DOHH2 (cell line): ENCODE measurements at regions not wholly inside any gene's neighbourhood (a gene's known extent, or its start where the extent isn't known, plus 50 kb on each side); places are given as distances from the start of the nearest gene placed in this dataset.

Experiments
- H3F3A ChIP-seq: fragments of 200-600 bp; sonication (generic), shearing (Covaris generic); 2 replicates; pipeline ENCODE4 v1.6.0; 2016; ENCODE audit warnings: antibody characterized with exemption, mild to moderate bottlenecking; ENCODE audit not compliant: control insufficient read depth, insufficient read depth
- H3K27ac ChIP-seq: fragments of 200-600 bp; sonication (generic); 2 replicates; pipeline ENCODE4 v1.5.1; 2014; ENCODE audit warnings: low read depth, mild to moderate bottlenecking, low read length, moderate library complexity
- H3K27me3 ChIP-seq: fragments of 200-600 bp; sonication (generic); 2 replicates; pipeline ENCODE4 v1.6.1; 2014; ENCODE audit warnings: mild to moderate bottlenecking, low read length, mixed read lengths; ENCODE audit not compliant: control insufficient read depth
- H3K36me3 ChIP-seq: fragments of 200-600 bp; sonication (generic); 2 replicates; pipeline ENCODE4 v1.6.1; 2014; ENCODE audit warnings: mild to moderate bottlenecking, low read length, moderate library complexity, mixed read lengths; ENCODE audit not compliant: control insufficient read depth
- H3K4me1 ChIP-seq: fragments of 200-600 bp; sonication (generic); 2 replicates; pipeline ENCODE4 v1.6.1; 2014; ENCODE audit warnings: mild to moderate bottlenecking, low read length, mixed read lengths; ENCODE audit not compliant: control insufficient read depth
- H3K4me2 ChIP-seq: fragments of 200-600 bp; sonication (generic); 2 replicates; pipeline ENCODE4 v1.6.0; 2014; ENCODE audit warnings: mild to moderate bottlenecking, low read length, moderate library complexity
- H3K4me3 ChIP-seq: fragments of 200-600 bp; sonication (generic); 2 replicates; pipeline ENCODE4 v1.5.1; 2014; ENCODE audit warnings: mild to moderate bottlenecking, low read length, mixed read lengths
- H3K79me2 ChIP-seq: fragments of 200-600 bp; sonication (generic); 2 replicates; pipeline ENCODE4 v1.6.1; 2014; ENCODE audit warnings: mild to moderate bottlenecking, low read length, mixed read lengths; ENCODE audit not compliant: control insufficient read depth
- H3K9me2 ChIP-seq: fragments of 200-600 bp; sonication (generic); replicated peaks from 2 replicates; pipeline ENCODE4 v1.6.1; 2014; ENCODE audit warnings: mild to moderate bottlenecking, low read length, mixed read lengths; ENCODE audit not compliant: control insufficient read depth
- H3K9me3 ChIP-seq: fragments of 200-600 bp; sonication (generic); 2 replicates; pipeline ENCODE4 v1.6.1; 2014; ENCODE audit warnings: antibody characterized with exemption, low read length, mixed read lengths; ENCODE audit not compliant: control insufficient read depth, insufficient read depth
- H4K20me1 ChIP-seq: fragments of 200-600 bp; sonication (generic); 2 replicates; pipeline ENCODE4 v1.6.0; 2014; ENCODE audit warnings: low read depth, mild to moderate bottlenecking, antibody characterized with exemption, low read length, moderate library complexity; ENCODE audit not compliant: control insufficient read depth, insufficient read depth
- EZH2phosphoT487 ChIP-seq: fragments of 200-600 bp; sonication (generic); IDR thresholded peaks from 2 replicates; pipeline ENCODE4 v1.6.1; 2017; ENCODE audit warnings: borderline replicate concordance, mild to moderate bottlenecking, antibody characterized with exemption, low read length, moderate library complexity, mixed read lengths
- TF ChIP-seq, protein P1 (sequence below): fragments of 200-600 bp; sonication (generic); IDR thresholded peaks from one replicate; pipeline ENCODE4 v1.5.1; 2014; ENCODE audit warnings: antibody characterized with exemption, mild to moderate bottlenecking, low read depth, low read length; ENCODE audit not compliant: poor library complexity, severe bottlenecking

DNA sequence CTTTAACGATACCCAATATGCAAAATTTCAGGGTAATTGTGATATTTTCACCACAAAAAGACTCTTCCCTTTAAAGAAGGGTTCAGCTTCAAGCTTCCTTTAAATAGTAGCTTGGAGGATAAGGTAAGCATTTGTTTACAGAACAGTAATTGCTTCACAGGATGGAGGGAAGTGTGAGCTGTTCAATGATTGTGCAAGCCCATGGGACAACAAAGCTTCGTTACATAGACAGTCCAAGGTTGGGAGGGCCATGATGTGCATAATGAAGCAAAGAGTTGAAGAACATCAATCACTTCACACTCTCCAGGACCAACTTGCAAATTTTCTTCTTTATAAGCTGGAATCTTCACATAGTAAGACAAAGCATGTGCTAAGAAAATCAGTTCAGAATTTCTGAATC lies 145.0 kb upstream of the ASIC2 start:
- Histone ChIP-seq H3K27ac (no peak overlapping the region), H3K9me3 (no peaks in the 10 kb centered on the region), H3F3A (no peaks in the 10 kb centered on the region), H3K27me3 (no peaks in the 10 kb centered on the region), H3K4me2 (no peak overlapping the region), H3K9me2 (no peaks in the 10 kb centered on the region), H3K36me3 (no peaks in the 10 kb centered on the region), H3K4me1 (no peaks in the 10 kb centered on the region), H4K20me1 (no peaks in the 10 kb centered on the region), H3K79me2 (no peaks in the 10 kb centered on the region), H3K4me3 (no peak overlapping the region)
- TF ChIP-seq, protein P1, sequence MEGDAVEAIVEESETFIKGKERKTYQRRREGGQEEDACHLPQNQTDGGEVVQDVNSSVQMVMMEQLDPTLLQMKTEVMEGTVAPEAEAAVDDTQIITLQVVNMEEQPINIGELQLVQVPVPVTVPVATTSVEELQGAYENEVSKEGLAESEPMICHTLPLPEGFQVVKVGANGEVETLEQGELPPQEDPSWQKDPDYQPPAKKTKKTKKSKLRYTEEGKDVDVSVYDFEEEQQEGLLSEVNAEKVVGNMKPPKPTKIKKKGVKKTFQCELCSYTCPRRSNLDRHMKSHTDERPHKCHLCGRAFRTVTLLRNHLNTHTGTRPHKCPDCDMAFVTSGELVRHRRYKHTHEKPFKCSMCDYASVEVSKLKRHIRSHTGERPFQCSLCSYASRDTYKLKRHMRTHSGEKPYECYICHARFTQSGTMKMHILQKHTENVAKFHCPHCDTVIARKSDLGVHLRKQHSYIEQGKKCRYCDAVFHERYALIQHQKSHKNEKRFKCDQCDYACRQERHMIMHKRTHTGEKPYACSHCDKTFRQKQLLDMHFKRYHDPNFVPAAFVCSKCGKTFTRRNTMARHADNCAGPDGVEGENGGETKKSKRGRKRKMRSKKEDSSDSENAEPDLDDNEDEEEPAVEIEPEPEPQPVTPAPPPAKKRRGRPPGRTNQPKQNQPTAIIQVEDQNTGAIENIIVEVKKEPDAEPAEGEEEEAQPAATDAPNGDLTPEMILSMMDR, result no peak
- TF ChIP-seq EZH2phosphoT487, result no peak

GRCh38 chr17:33438578-33438977 lies 145.5 kb upstream of the ASIC2 start:
- H3K36me3 ChIP-seq, result no peaks in the 10 kb centered on the region
- TF ChIP-seq, protein P1, result no peak
- no peak for TF ChIP-seq EZH2phosphoT487
- no peaks in the 10 kb centered on the region for H3K79me2 ChIP-seq
- H3F3A ChIP-seq, result no peaks in the 10 kb centered on the region
- no peak overlapping the region for H3K27ac ChIP-seq
- H3K27me3 ChIP-seq, result no peaks in the 10 kb centered on the region
- H3K9me3 ChIP-seq, result no peaks in the 10 kb centered on the region
- H3K4me3 ChIP-seq, result no peak overlapping the region
- H4K20me1 ChIP-seq, result no peaks in the 10 kb centered on the region
- no peaks in the 10 kb centered on the region for H3K4me1 ChIP-seq
- H3K9me2 ChIP-seq, result no peaks in the 10 kb centered on the region
- no peak overlapping the region for H3K4me2 ChIP-seq

- Histone ChIP-seq H3F3A (no peaks in the 10 kb centered on the region), H3K27ac (no peak overlapping the region), H3K9me2 (no peaks in the 10 kb centered on the region), H3K79me2 (no peaks in the 10 kb centered on the region), H3K9me3 (no peaks in the 10 kb centered on the region), H3K27me3 (no peaks in the 10 kb centered on the region), H3K4me2 (no peak overlapping the region), H3K4me1 (no peaks in the 10 kb centered on the region), H3K36me3 (no peaks in the 10 kb centered on the region), H3K4me3 (no peak overlapping the region), H4K20me1 (no peaks in the 10 kb centered on the region)
- TF ChIP-seq EZH2phosphoT487, result no peak
- TF ChIP-seq, protein P1, result no peak
Measured at GRCh38 chr17:33442320-33442719, 149.2 kb upstream of the ASIC2 start.

DNA sequence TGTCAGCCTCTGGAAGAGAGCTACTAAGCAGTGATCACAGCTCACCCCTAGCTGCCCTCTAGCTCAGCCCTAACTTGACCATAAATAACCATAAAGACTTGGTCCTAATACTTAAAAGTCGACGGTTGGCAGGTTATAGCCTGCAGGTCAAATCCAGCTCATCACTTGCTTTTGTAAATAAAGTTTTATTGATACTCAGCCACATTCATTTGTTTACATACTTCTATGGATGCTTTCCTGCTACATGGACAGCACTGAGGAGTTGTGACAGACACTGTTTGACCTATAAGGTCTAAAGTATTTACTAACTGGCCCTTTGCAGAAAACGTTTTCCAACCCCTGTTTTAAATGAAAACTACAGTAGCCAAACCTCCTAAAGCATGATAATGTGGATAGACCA lies 151.6 kb upstream of the ASIC2 start:
- Histone ChIP-seq H3K27me3 (no peaks in the 10 kb centered on the region), H3K9me2 (no peaks in the 10 kb centered on the region), H3K79me2 (no peaks in the 10 kb centered on the region), H3K4me1 (no peaks in the 10 kb centered on the region), H3F3A (no peaks in the 10 kb centered on the region), H3K36me3 (no peaks in the 10 kb centered on the region), H3K9me3 (no peaks in the 10 kb centered on the region), H4K20me1 (no peaks in the 10 kb centered on the region), H3K4me2 (no peak overlapping the region), H3K4me3 (no peak overlapping the region), H3K27ac (no peak overlapping the region)
- TF ChIP-seq, protein P1, result no peak
- no peak for TF ChIP-seq EZH2phosphoT487
